ENCODE measurements at regions not wholly inside any gene's neighbourhood (a gene's known extent, or its start where the extent isn't known, plus 50 kb on each side); places are given as distances from the start of the nearest gene placed in this dataset.
"Not testable (repeated sequence)": the region's sequence is repeated elsewhere in the genome, so short reads cannot be mapped to it uniquely, and the experiment has no call there.

DNA sequence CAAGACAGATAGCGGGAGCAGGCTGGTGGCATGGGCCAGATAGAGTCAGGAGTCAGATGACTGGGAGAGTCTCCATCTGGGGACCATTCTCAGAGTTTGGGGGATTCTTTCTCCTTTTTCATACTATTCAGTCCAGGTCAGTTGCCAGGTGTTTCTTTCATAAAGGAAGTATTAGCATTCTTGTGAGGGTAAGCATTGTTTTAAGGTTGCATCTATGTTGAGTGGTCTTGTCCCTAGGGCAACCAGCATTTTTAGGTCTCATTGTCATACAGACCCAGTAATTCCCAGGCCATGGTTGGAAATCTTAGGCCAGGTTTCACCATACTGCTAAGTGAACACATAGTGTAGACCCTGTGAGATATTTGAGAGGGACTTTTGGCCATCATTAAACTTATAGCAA is 122.3 kb upstream of the POC5 start:
- DNase-seq = no peak

DNA sequence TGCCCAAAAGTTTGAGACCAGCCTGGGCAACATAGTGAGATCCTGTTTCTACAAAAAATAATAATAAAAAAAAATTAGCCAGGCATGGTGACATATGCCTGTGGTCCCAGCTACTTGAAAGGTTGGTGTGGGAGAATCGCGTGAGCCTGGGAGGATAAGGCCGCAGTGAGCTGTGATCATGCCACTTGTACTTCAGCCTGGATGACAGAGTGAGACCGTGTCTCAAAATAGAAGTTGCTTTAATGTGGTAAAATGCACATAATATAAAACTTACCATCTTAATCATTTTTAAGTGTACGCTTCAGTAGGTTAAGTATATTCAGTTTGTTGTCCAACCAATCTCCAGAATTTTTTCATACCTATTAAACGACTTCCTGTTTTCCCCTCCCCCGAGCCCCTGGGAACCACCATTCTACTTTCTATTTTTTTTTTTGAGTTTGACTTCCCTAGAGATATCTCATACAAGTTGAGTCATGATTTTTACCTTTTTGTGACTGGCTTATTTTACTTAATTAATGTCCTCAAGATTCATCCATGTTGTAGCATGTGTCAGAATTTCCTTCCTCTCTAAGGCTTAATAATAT is 120.1 kb upstream of the POC5 start:
- no peak for DNase-seq

GRCh38 chr5:75831561-75831960 is 114.3 kb upstream of the POC5 start:
- no peak for DNase-seq

- no peak for DNase-seq
Measured at GRCh38 chr5:75828029-75828428, 110.8 kb upstream of the POC5 start.

DNA sequence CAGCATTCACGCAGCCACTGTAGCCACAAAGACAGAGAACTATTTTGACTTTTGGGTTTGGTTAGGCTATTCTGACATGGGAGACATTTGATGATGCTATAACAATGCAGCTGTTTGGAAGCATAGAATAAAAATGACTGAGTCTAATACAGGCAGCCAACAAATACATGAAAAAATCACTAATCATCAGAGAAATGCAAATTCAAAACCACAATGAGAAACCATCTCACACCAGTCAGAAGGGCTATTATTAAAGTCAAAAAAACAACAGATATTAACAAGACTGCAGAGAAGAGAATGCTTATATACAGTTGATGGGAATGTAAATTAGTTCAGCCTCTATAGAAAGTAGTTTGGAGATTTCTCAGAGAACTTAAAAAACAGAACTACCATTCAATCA is 107.1 kb upstream of the POC5 start:
- no peak for DNase-seq

GRCh38 chr5:75823811-75824210 is 106.6 kb upstream of the POC5 start:
- DNase-seq = no peak

DNA sequence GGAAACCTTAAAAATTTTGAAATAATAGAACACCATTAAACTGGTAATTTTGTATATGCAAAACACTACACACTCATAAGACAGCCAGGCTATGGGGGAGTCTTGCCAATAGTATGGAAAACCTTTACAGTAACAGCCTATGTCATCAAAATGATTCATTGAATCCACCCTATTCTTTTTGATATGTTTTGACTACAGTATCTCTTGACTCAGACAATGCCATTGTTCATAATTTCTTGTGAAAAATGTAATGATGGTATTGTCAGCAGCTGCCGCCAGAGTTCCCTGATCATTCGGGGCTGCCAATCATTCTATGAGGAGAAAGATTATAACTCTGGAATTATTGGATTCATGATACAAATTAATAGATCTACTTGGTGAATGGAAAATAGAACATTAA is 101.4 kb upstream of the POC5 start:
- no peak for DNase-seq

DNA sequence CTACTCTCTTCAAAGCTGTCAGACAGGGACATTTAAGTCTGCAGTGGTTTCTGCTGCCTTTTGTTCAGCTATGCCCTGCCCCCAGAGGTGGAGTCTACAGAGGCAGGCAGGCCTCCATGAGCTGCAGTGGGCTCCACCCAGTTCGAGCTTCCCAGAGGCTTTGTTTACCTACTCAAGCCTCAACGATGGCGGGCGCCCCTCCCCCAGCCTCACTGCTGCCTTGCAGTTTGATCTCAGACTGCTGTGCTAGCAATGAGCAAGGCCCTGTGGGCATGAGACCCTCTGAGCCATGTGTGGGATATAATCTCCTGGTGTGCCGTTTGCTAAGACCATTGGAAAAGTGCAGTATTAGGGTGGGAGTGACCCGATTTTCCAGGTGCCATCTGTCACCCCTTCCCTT is 82.5 kb upstream of the POC5 start:
- DNase-seq = not testable (repeated sequence)

DNA sequence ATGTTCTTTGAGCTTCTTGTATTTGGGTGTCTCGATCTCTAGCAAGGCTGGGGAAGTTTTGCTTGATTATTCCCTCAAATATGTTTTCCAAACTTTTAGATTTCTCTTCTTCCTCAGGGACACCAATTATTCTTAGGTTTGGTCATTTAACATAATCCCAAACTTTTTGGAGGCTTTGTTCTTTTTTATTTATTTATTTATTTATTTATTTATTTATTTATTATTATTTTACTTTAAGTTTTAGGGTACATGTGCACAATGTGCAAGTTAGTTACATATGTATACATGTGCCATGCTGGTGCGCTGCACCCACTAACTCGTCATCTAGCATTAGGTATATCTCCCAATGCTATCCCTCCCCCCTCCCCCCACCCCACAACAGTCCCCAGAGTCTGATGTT is 52.1 kb upstream of the POC5 start:
- DNase-seq = not testable (repeated sequence)
